ENCODE measurements at regions not wholly inside any gene's neighbourhood (a gene's known extent, or its start where the extent isn't known, plus 50 kb on each side); places are given as distances from the start of the nearest gene placed in this dataset.
"Not testable (repeated sequence)": the region's sequence is repeated elsewhere in the genome, so short reads cannot be mapped to it uniquely, and the experiment has no call there.

GRCh38 chr18:57949335-57949734 lies 94.7 kb upstream of the NEDD4L start:
- POLR2A ChIA-PET; DNase-seq; H3K36me3 Mint-ChIP-seq (ENCODE audit: low read depth); H3K9me3 Mint-ChIP-seq; H3K4me1 Mint-ChIP-seq; CTCF ChIA-PET; H3K27ac Mint-ChIP-seq; H3K4me3 Mint-ChIP-seq; H3K27me3 Mint-ChIP-seq: not testable (repeated sequence)

GRCh38 chr18:57947117-57947516 lies 96.9 kb upstream of the NEDD4L start:
- Mint-ChIP-seq H3K9me3 (no peaks in the 10 kb centered on the region), H3K27me3 (peaks cover 7% of the 10 kb centered on the region), H3K27ac (no peak overlapping the region), H3K4me3 (no peak overlapping the region), H3K4me1 (no peaks in the 10 kb centered on the region), H3K36me3 (ENCODE audit: low read depth) (no peaks in the 10 kb centered on the region)
- POLR2A ChIA-PET: no interaction called here
- no peak for DNase-seq
- CTCF ChIA-PET: no interaction called here

GRCh38 chr18:57943723-57944122 lies 100.3 kb upstream of the NEDD4L start:
- no peaks in the 10 kb centered on the region for H3K4me1 Mint-ChIP-seq
- no peak overlapping the region for H3K27ac Mint-ChIP-seq
- peaks cover 14% of the 10 kb centered on the region for H3K27me3 Mint-ChIP-seq
- H3K4me3 Mint-ChIP-seq: no peak overlapping the region
- CTCF ChIA-PET: no interaction called here
- POLR2A ChIA-PET: no interaction called here
- no peaks in the 10 kb centered on the region for H3K36me3 Mint-ChIP-seq (ENCODE audit: low read depth)
- H3K9me3 Mint-ChIP-seq: no peaks in the 10 kb centered on the region
- no peak for DNase-seq

GRCh38 chr18:57942493-57942892 lies 101.5 kb upstream of the NEDD4L start:
- H3K27me3 Mint-ChIP-seq: peaks cover 14% of the 10 kb centered on the region
- no peaks in the 10 kb centered on the region for H3K36me3 Mint-ChIP-seq (ENCODE audit: low read depth)
- no peaks in the 10 kb centered on the region for H3K4me1 Mint-ChIP-seq
- no peak for DNase-seq
- CTCF ChIA-PET: no interaction called here
- no peak overlapping the region for H3K4me3 Mint-ChIP-seq
- H3K27ac Mint-ChIP-seq: no peak overlapping the region
- POLR2A ChIA-PET: no interaction called here
- no peaks in the 10 kb centered on the region for H3K9me3 Mint-ChIP-seq

GRCh38 chr18:57941841-57942489 lies 102.1 kb upstream of the NEDD4L start:
- no peaks in the 10 kb centered on the region for H3K4me1 Mint-ChIP-seq
- H3K27me3 Mint-ChIP-seq: peaks cover 14% of the 10 kb centered on the region
- POLR2A ChIA-PET: interaction anchor here (1.0 kb wide), 1 partner anchor 9 kb away, joined by 3 read pairs; no protein-coding TSS in a partner anchor
- H3K9me3 Mint-ChIP-seq: no peaks in the 10 kb centered on the region
- H3K27ac Mint-ChIP-seq: no peak overlapping the region
- CTCF ChIA-PET: no interaction called here
- H3K36me3 Mint-ChIP-seq (ENCODE audit: low read depth): no peaks in the 10 kb centered on the region
- DNase-seq: no peak
- no peak overlapping the region for H3K4me3 Mint-ChIP-seq

- H3K4me3 Mint-ChIP-seq: no peak overlapping the region
- CTCF ChIA-PET: no interaction called here
- POLR2A ChIA-PET: no interaction called here
- no peaks in the 10 kb centered on the region for H3K4me1 Mint-ChIP-seq
- H3K36me3 Mint-ChIP-seq (ENCODE audit: low read depth): no peaks in the 10 kb centered on the region
- H3K27me3 Mint-ChIP-seq: peaks cover 14% of the 10 kb centered on the region
- no peak for DNase-seq
- no peaks in the 10 kb centered on the region for H3K9me3 Mint-ChIP-seq
- H3K27ac Mint-ChIP-seq: no peak overlapping the region
Observed at GRCh38 chr18:57940166-57940660, 103.8 kb upstream of the NEDD4L start.

GRCh38 chr18:57934375-57934774 lies 109.7 kb upstream of the NEDD4L start:
- DNase-seq; POLR2A ChIA-PET; H3K36me3 Mint-ChIP-seq (ENCODE audit: low read depth); H3K27ac Mint-ChIP-seq; CTCF ChIA-PET; H3K27me3 Mint-ChIP-seq; H3K9me3 Mint-ChIP-seq; H3K4me3 Mint-ChIP-seq; H3K4me1 Mint-ChIP-seq: not testable (repeated sequence)

GRCh38 chr18:57931038-57931437 lies 113.0 kb upstream of the NEDD4L start:
- DNase-seq: no peak
- Mint-ChIP-seq H3K9me3 (no peaks in the 10 kb centered on the region), H3K36me3 (ENCODE audit: low read depth) (no peaks in the 10 kb centered on the region), H3K27ac (no peak overlapping the region), H3K4me1 (no peaks in the 10 kb centered on the region), H3K4me3 (no peak overlapping the region), H3K27me3 (peaks cover 1% of the 10 kb centered on the region)
- ChIA-PET CTCF (no interaction called here), POLR2A (no interaction called here)

GRCh38 chr18:57930476-57930875 lies 113.5 kb upstream of the NEDD4L start:
- H3K9me3 Mint-ChIP-seq: no peaks in the 10 kb centered on the region
- H3K4me1 Mint-ChIP-seq: no peaks in the 10 kb centered on the region
- H3K36me3 Mint-ChIP-seq (ENCODE audit: low read depth): no peaks in the 10 kb centered on the region
- H3K27me3 Mint-ChIP-seq: peaks cover 1% of the 10 kb centered on the region
- no peak overlapping the region for H3K4me3 Mint-ChIP-seq
- ChIA-PET POLR2A (no interaction called here), CTCF (no interaction called here)
- DNase-seq: no peak
- no peak overlapping the region for H3K27ac Mint-ChIP-seq

GRCh38 chr18:57929922-57930321 lies 114.1 kb upstream of the NEDD4L start:
- DNase-seq: no peak
- Mint-ChIP-seq H3K36me3 (ENCODE audit: low read depth) (no peaks in the 10 kb centered on the region), H3K9me3 (no peaks in the 10 kb centered on the region), H3K4me1 (no peaks in the 10 kb centered on the region), H3K27ac (no peak overlapping the region), H3K4me3 (no peak overlapping the region), H3K27me3 (no peaks in the 10 kb centered on the region)
- CTCF ChIA-PET: no interaction called here
- POLR2A ChIA-PET: no interaction called here

GRCh38 chr18:57928466-57928865 lies 115.6 kb upstream of the NEDD4L start:
- CTCF ChIA-PET: no interaction called here
- no peak overlapping the region for H3K27ac Mint-ChIP-seq
- POLR2A ChIA-PET: no interaction called here
- no peak for DNase-seq
- H3K4me3 Mint-ChIP-seq: no peak overlapping the region
- peaks cover 2% of the 10 kb centered on the region for H3K27me3 Mint-ChIP-seq
- no peaks in the 10 kb centered on the region for H3K9me3 Mint-ChIP-seq
- no peaks in the 10 kb centered on the region for H3K36me3 Mint-ChIP-seq (ENCODE audit: low read depth)
- no peaks in the 10 kb centered on the region for H3K4me1 Mint-ChIP-seq

- no peak overlapping the region for H3K27ac Mint-ChIP-seq
- H3K4me3 Mint-ChIP-seq: no peak overlapping the region
- ChIA-PET CTCF (no interaction called here), POLR2A (no interaction called here)
- no peaks in the 10 kb centered on the region for H3K4me1 Mint-ChIP-seq
- no peaks in the 10 kb centered on the region for H3K36me3 Mint-ChIP-seq (ENCODE audit: low read depth)
- no peaks in the 10 kb centered on the region for H3K9me3 Mint-ChIP-seq
- peaks cover 2% of the 10 kb centered on the region for H3K27me3 Mint-ChIP-seq
- DNase-seq: no peak
Observed at GRCh38 chr18:57927511-57927910, 116.5 kb upstream of the NEDD4L start.

- no peaks in the 10 kb centered on the region for H3K36me3 Mint-ChIP-seq (ENCODE audit: low read depth)
- no peaks in the 10 kb centered on the region for H3K9me3 Mint-ChIP-seq
- no peaks in the 10 kb centered on the region for H3K4me1 Mint-ChIP-seq
- ChIA-PET POLR2A (no interaction called here), CTCF (no interaction called here)
- no peak overlapping the region for H3K4me3 Mint-ChIP-seq
- H3K27me3 Mint-ChIP-seq: peaks cover 2% of the 10 kb centered on the region
- no peak overlapping the region for H3K27ac Mint-ChIP-seq
- DNase-seq: no peak
Observed at GRCh38 chr18:57925706-57926105, 118.3 kb upstream of the NEDD4L start.

- no peak for DNase-seq
- H3K4me1 Mint-ChIP-seq: no peaks in the 10 kb centered on the region
- no peak overlapping the region for H3K27ac Mint-ChIP-seq
- peaks cover 2% of the 10 kb centered on the region for H3K27me3 Mint-ChIP-seq
- H3K4me3 Mint-ChIP-seq: no peak overlapping the region
- H3K9me3 Mint-ChIP-seq: no peaks in the 10 kb centered on the region
- CTCF ChIA-PET: interaction anchor here (0.7 kb wide), 1 partner anchor 40 kb away, joined by 5 read pairs; no protein-coding TSS in a partner anchor
- no peaks in the 10 kb centered on the region for H3K36me3 Mint-ChIP-seq (ENCODE audit: low read depth)
- POLR2A ChIA-PET: no interaction called here
Observed at GRCh38 chr18:57923611-57924010, 120.4 kb upstream of the NEDD4L start.

All from activated CD4-positive, alpha-beta memory T cell treated with anti-CD3 and anti-CD28 coated beads, Interleukin-2, amount 10 ng/mL, durations not matched to agents 7 days and 5 days (primary cell).